ENCODE measurements at regions not wholly inside any gene's neighbourhood (a gene's known extent, or its start where the extent isn't known, plus 50 kb on each side); places are given as distances from the start of the nearest gene placed in this dataset.

- no peak for DNase-seq
Measured at GRCh38 chrX:78476701-78477100, 149.3 kb upstream of the CYSLTR1 start.

- DNase-seq = no peak
Measured at GRCh38 chrX:78456909-78457308, 129.5 kb upstream of the CYSLTR1 start.

- no peak for DNase-seq
Measured at GRCh38 chrX:78455901-78456300, 128.5 kb upstream of the CYSLTR1 start.

- DNase-seq = peak in 2 of 4 experiments; percentile 15 to 18
Measured at GRCh38 chrX:78452356-78452755, 124.9 kb upstream of the CYSLTR1 start.

GRCh38 chrX:78437621-78438020 is 110.2 kb upstream of the CYSLTR1 start:
- no peak for DNase-seq

GRCh38 chrX:78429172-78429571 is 101.8 kb upstream of the CYSLTR1 start:
- no peak for DNase-seq

- no peak for DNase-seq
Measured at GRCh38 chrX:78388663-78389062, 61.3 kb upstream of the CYSLTR1 start.

- peak in 2 of 4 experiments; percentile 19 to 31 for DNase-seq
Measured at GRCh38 chrX:78387364-78387763, 60.0 kb upstream of the CYSLTR1 start.

GRCh38 chrX:78384486-78384885 is 57.1 kb upstream of the CYSLTR1 start:
- no peak for DNase-seq

- DNase-seq = no peak
Measured at GRCh38 chrX:78383594-78383993, 56.2 kb upstream of the CYSLTR1 start.

GRCh38 chrX:78378476-78379115 is 51.2 kb upstream of the CYSLTR1 start:
- DNase-seq = no peak
